ENCODE measurements at regions not wholly inside any gene's neighbourhood (a gene's known extent, or its start where the extent isn't known, plus 50 kb on each side); places are given as distances from the start of the nearest gene placed in this dataset.

GRCh38 chr17:52419229-52419641, 260.7 kb upstream of the CA10 start:
- no peak for TF ChIP-seq CTCF (conservative IDR thresholded peaks at IDR 0.05; ENCODE audit: low read depth in 2 of 2)
- TF ChIP-seq EZH2 (IDR thresholded peaks at IDR 0.05; ENCODE audit: low read depth, unreplicated experiment), result no peak
- no peak for TF ChIP-seq POLR2AphosphoS5 (IDR thresholded peaks at IDR 0.05; ENCODE audit: low read depth)
- no peak for TF ChIP-seq NANOG (IDR thresholded peaks at IDR 0.05; ENCODE audit: borderline replicate concordance)
- no peak for TF ChIP-seq EZH2phosphoT487 (IDR thresholded peaks at IDR 0.05; ENCODE audit: unreplicated experiment)
- TF ChIP-seq CREB1 (CRISPR knock-in tag; IDR thresholded peaks at IDR 0.05; ENCODE audit: low read depth), result no peak
- no peak for TF ChIP-seq JUNB (IDR thresholded peaks at IDR 0.05; ENCODE audit: unreplicated experiment)

Data from GM23338 (cell line).